Heart left ventricle (tissue), 16 donors: ENCODE measurements at regions not wholly inside any gene's neighbourhood (a gene's known extent, or its start where the extent isn't known, plus 50 kb on each side); places are given as distances from the start of the nearest gene placed in this dataset.

Experiments
- ATAC-seq, 4 donors: fragments of 200-7000 bp; cut with Tn5 transposase; one replicate each; pipeline ENCODE4 v1.9.1; 2020 to 2022; ENCODE audit warnings: moderate library complexity in 4 of 4, mild to moderate bottlenecking in 3 of 4, moderate number of reproducible peaks in 1 of 4
- DNase-seq, 5 donors: peaks; one replicate each; pipeline ENCODE4 v3.0.0-alpha.2; 2020
- H3K27ac ChIP-seq, 12 donors: fragments of 200-600 bp; sonication (generic) in 4 of 12; one replicate each; pipeline versions ENCODE4 v1.5.0 to v1.8.0; 2016 to 2022; ENCODE audit warnings: mild to moderate bottlenecking in 2 of 12
- H3K27me3 ChIP-seq, 9 donors: fragments of 200-600 bp; sonication (generic) in 2 of 9; one replicate each; pipeline versions ENCODE4 v1.5.1 to v1.8.0; 2016 to 2022; ENCODE audit warnings: mild to moderate bottlenecking in 3 of 9
- H3K36me3 ChIP-seq, 9 donors: fragments of 200-600 bp; sonication (generic) in 2 of 9; one replicate each; pipeline versions ENCODE4 v1.5.0 to v1.8.0; 2018 to 2022; ENCODE audit warnings: mild to moderate bottlenecking in 2 of 9
- H3K4me1 ChIP-seq, 12 donors: fragments of 200-600 bp; sonication (generic) in 4 of 12; one replicate each; pipeline versions ENCODE4 v1.5.0 to v1.8.0; 2016 to 2022; ENCODE audit warnings: mild to moderate bottlenecking in 3 of 12
- H3K4me3 ChIP-seq, 12 donors: fragments of 200-600 bp; sonication (generic) in 4 of 12; one replicate each; pipeline versions ENCODE4 v1.5.0 to v1.8.0; 2017 to 2022; ENCODE audit warnings: mild to moderate bottlenecking in 9 of 12, moderate library complexity in 4 of 12
- H3K9me3 ChIP-seq, 12 donors: fragments of 200-600 bp; sonication (generic) in 4 of 12; one replicate each; pipeline versions ENCODE4 v1.5.0 to v1.8.0; 2016 to 2022; ENCODE audit warnings: mild to moderate bottlenecking in 1 of 12
- POLR2A ChIP-seq, 2 donors: fragments of 450-650 bp; IDR thresholded peaks; one replicate each; pipeline ENCODE4 v1.6.1; 2017; ENCODE audit warnings: antibody characterized with exemption in 2 of 2, mild to moderate bottlenecking in 2 of 2, moderate library complexity in 2 of 2
- WGBS, 4 donors: extraction: QIAGEN DNeasy Blood & Tissue Kit in 2 of 4; methylation state at CpG; one replicate each; pipeline versions ENCODE4 v1.1.5 to v1.1.7; 2013 to 2018; 5-methylcytosine and 5-hydroxymethylcytosine counted together
- intact Hi-C, 10 donors: fragments of 100-400 bp; cut with DNase I; formaldehyde crosslinking; loops; one replicate each; pipeline versions ENCODE4 v1.11.1 to v1.14.2; 2022
- TF ChIP-seq, protein P1 (sequence below), 12 donors: fragments of 200-600 bp; sonication (generic) in 4 of 12; IDR thresholded peaks; one replicate each; pipeline versions ENCODE4 v1.5.0 to v1.8.0; 2018 to 2022; ENCODE audit warnings: antibody characterized with exemption in 12 of 12, mild to moderate bottlenecking in 5 of 12
- donor health status: ischemic (EF 13 %, LVEDD 7.1; RV severe dilation, severe dysfunction).
- donor health status: healthy with polysubstance abuse.
- donor health status: DM: no; HTN: yes; CAD: no.
- donor health status: DM: no; HTN: no; CAD: no.
- donor health status: ischemic (EF 25% LVEDD 6.9; RV normal size, moderate dysfunction).
- donor health status: ischemic (EF 25% LVEDD 5.7; RV mildly dilated, moderate dysfunction).
- donor health status: healthy.
- donor health status: DM: yes; HTN: yes; CAD: no.
- donor health status: ischemic (EF 35%, LVEDD 5.7; RV mildly dilated, moderate dysfunction).
- donor health status: nonischemic (EF 11% LVEDD 7.7; RV severe dilation, severe dysfunction).
- donor health status: DM: yes; HTN: yes; CAD: no.
- donor health status: PGD.
- donor health status: ischemic (EF 29% LVEDD 5.4; RV normal size, mild dysfunction).
- donor health status: nonischemic (EF 23%, LVEDD 6.1; RV moderate dilation, normal function).

- no peak for ATAC-seq
- no peaks in the 10 kb centered on the region for H3K9me3 ChIP-seq
These were observed 325.3 kb downstream of the ZNF516 start for GRCh38 chr18:76169733-76170132.

GRCh38 chr18:76167845-76168621, 327.0 kb downstream of the ZNF516 start:
- no peaks in the 10 kb centered on the region for H3K27me3 ChIP-seq
- intact Hi-C loops = no loop called here
- no peaks in the 10 kb centered on the region for H3K9me3 ChIP-seq
- TF ChIP-seq POLR2A (IDR thresholded peaks at IDR 0.05) = no peak
- TF ChIP-seq, protein P1, sequence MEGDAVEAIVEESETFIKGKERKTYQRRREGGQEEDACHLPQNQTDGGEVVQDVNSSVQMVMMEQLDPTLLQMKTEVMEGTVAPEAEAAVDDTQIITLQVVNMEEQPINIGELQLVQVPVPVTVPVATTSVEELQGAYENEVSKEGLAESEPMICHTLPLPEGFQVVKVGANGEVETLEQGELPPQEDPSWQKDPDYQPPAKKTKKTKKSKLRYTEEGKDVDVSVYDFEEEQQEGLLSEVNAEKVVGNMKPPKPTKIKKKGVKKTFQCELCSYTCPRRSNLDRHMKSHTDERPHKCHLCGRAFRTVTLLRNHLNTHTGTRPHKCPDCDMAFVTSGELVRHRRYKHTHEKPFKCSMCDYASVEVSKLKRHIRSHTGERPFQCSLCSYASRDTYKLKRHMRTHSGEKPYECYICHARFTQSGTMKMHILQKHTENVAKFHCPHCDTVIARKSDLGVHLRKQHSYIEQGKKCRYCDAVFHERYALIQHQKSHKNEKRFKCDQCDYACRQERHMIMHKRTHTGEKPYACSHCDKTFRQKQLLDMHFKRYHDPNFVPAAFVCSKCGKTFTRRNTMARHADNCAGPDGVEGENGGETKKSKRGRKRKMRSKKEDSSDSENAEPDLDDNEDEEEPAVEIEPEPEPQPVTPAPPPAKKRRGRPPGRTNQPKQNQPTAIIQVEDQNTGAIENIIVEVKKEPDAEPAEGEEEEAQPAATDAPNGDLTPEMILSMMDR (IDR thresholded peaks at IDR 0.05) = no peak
- 43 to 52% (median 47%) methylated on average over 12 of the region's 12 CpGs for WGBS, 4 donors
- H3K4me1 ChIP-seq = peaks cover 0 to 4% (median 0%) of the 10 kb centered on the region in 12 donors
- DNase-seq = no peak
- H3K27ac ChIP-seq = no peak overlapping the region
- no peaks in the 10 kb centered on the region for H3K36me3 ChIP-seq
- ATAC-seq = no peak
- H3K4me3 ChIP-seq = no peak overlapping the region

More at GRCh38 chr18:76169733-76170132, 325.3 kb downstream of the ZNF516 start:
- WGBS, 4 donors = 75 to 80% (median 75%) methylated on average over 6 of the region's 6 CpGs
- no peak for DNase-seq
- H3K4me1 ChIP-seq = peaks cover 0 to 4% (median 0%) of the 10 kb centered on the region in 12 donors
- no peaks in the 10 kb centered on the region for H3K27me3 ChIP-seq
- intact Hi-C loops = no loop called here
- no peak overlapping the region for H3K27ac ChIP-seq
- no peak overlapping the region for H3K4me3 ChIP-seq
- TF ChIP-seq POLR2A (IDR thresholded peaks at IDR 0.05) = no peak
- TF ChIP-seq, protein P1 (IDR thresholded peaks at IDR 0.05) = no peak
- no peaks in the 10 kb centered on the region for H3K36me3 ChIP-seq

DNA sequence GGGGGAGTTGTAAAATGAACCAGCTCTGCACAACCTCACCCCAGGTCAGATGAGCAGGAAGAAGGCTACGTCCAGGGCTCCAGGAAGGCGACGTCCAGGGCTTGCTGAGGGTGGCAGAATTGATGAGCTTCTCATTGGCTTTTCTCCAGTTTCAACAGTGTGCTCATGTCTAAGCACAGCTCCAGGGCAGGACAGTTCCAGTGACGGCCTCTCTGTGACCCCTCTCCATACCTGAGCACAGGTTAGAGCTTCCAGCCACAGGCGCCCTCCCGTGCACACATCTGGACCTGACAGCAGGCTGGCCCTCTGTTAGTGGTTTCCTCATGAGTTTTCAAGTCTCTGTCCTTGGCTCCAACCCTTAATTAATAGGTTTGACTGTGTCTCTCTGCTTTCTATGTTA, 327.6 kb downstream of the ZNF516 start:
- no peaks in the 10 kb centered on the region for H3K36me3 ChIP-seq
- 55 to 85% (median 72%) methylated on average over 6 of the region's 6 CpGs for WGBS, 4 donors
- no peaks in the 10 kb centered on the region for H3K9me3 ChIP-seq
- intact Hi-C loops = no loop called here
- H3K27ac ChIP-seq = no peak overlapping the region
- TF ChIP-seq, protein P1 (IDR thresholded peaks at IDR 0.05) = no peak
- TF ChIP-seq POLR2A (IDR thresholded peaks at IDR 0.05) = no peak
- peaks cover 0 to 4% (median 0%) of the 10 kb centered on the region in 12 donors for H3K4me1 ChIP-seq
- ATAC-seq = no peak
- no peak for DNase-seq
- no peak overlapping the region for H3K4me3 ChIP-seq
- no peaks in the 10 kb centered on the region for H3K27me3 ChIP-seq

- intact Hi-C loops = no loop called here
- H3K27me3 ChIP-seq = no peaks in the 10 kb centered on the region
These were observed 332.2 kb downstream of the ZNF516 start for GRCh38 chr18:76162886-76163285.

More at GRCh38 chr18:76162886-76163285, 332.2 kb downstream of the ZNF516 start:
- no peak overlapping the region for H3K27ac ChIP-seq
- 75 to 94% (median 93%) methylated on average over 7 of the region's 7 CpGs for WGBS, 4 donors
- TF ChIP-seq, protein P1 (IDR thresholded peaks at IDR 0.05) = no peak
- no peak for TF ChIP-seq POLR2A (IDR thresholded peaks at IDR 0.05)
- H3K36me3 ChIP-seq = no peaks in the 10 kb centered on the region
- ATAC-seq (no peak), DNase-seq (no peak)
- H3K4me3 ChIP-seq = no peak overlapping the region
- peaks cover 0 to 1% (median 0%) of the 10 kb centered on the region in 12 donors for H3K4me1 ChIP-seq
- H3K9me3 ChIP-seq = no peaks in the 10 kb centered on the region
